ENCODE measurements at regions not wholly inside any gene's neighbourhood (a gene's known extent, or its start where the extent isn't known, plus 50 kb on each side); places are given as distances from the start of the nearest gene placed in this dataset.

GRCh38 chr20:24832518-24832917, 116.6 kb upstream of the CST7 start:
- no peak overlapping the region for H3K9ac ChIP-seq
- peaks cover 0 to 27% (median 9%) of the 10 kb centered on the region in 10 experiments; a peak in 12 of 20 replicates for H3K4me1 ChIP-seq
- no peaks in the 10 kb centered on the region for H4K20me1 ChIP-seq
- peaks cover 0 to 4% (median 0%) of the 10 kb centered on the region in 11 experiments; a peak in 4 of 22 replicates for H3K27me3 ChIP-seq
- H3K9me3 ChIP-seq (replicated peaks in 1 of 11), result peaks cover 0 to 11% (median 9%) of the 10 kb centered on the region in 11 experiments; a peak in 13 of 22 replicates
- H3K36me3 ChIP-seq, result no peaks in the 10 kb centered on the region
- no peak overlapping the region; a peak in 1 of 22 replicates for H3K4me2 ChIP-seq
- H3K27ac ChIP-seq, result no peak overlapping the region
- no peak for TF ChIP-seq Cebpa-rat (IDR thresholded peaks at IDR 0.05)
- no peak overlapping the region for H3K4me3 ChIP-seq

- H3K4me3 ChIP-seq, result no peak overlapping the region
- no peaks in the 10 kb centered on the region for H3K36me3 ChIP-seq
- peaks cover 2 to 38% (median 19%) of the 10 kb centered on the region in 10 experiments; a peak in 17 of 20 replicates for H3K4me1 ChIP-seq
- H3K27me3 ChIP-seq, result peaks cover 0 to 15% (median 0%) of the 10 kb centered on the region in 11 experiments; a peak in 6 of 22 replicates
- H4K20me1 ChIP-seq, result no peaks in the 10 kb centered on the region
- 0 out of 22 replicates have a peak overlapping the region, but pooled peaks of 1 of the 11 experiments have one; percentile 1 for H3K4me2 ChIP-seq
- TF ChIP-seq Cebpa-rat (IDR thresholded peaks at IDR 0.05), result no peak
- H3K9me3 ChIP-seq (replicated peaks in 1 of 11), result peaks cover 0 to 11% (median 9%) of the 10 kb centered on the region in 11 experiments; a peak in 13 of 22 replicates
- H3K9ac ChIP-seq, result no peak overlapping the region
- H3K27ac ChIP-seq, result no peak overlapping the region
Measured at GRCh38 chr20:24833592-24833991, 115.5 kb upstream of the CST7 start.

GRCh38 chr20:24834310-24834709, 114.8 kb upstream of the CST7 start:
- Histone ChIP-seq H3K9ac (no peak overlapping the region), H3K4me3 (no peak overlapping the region), H3K27me3 (peaks cover 0 to 22% (median 0%) of the 10 kb centered on the region in 11 experiments; a peak in 6 of 22 replicates), H3K4me2 (no peak overlapping the region), H4K20me1 (no peaks in the 10 kb centered on the region), H3K27ac (no peak overlapping the region), H3K9me3 (replicated peaks in 1 of 11) (peaks cover 0 to 11% (median 9%) of the 10 kb centered on the region in 11 experiments; a peak in 13 of 22 replicates), H3K4me1 (peaks cover 5 to 45% (median 27%) of the 10 kb centered on the region in 10 experiments; a peak in 17 of 20 replicates), H3K36me3 (no peaks in the 10 kb centered on the region)
- no peak for TF ChIP-seq Cebpa-rat (IDR thresholded peaks at IDR 0.05)

GRCh38 chr20:24835195-24835594, 113.9 kb upstream of the CST7 start:
- Histone ChIP-seq H3K4me2 (no peak overlapping the region), H3K36me3 (no peaks in the 10 kb centered on the region), H3K27me3 (peaks cover 0 to 30% (median 0%) of the 10 kb centered on the region in 11 experiments; a peak in 8 of 22 replicates), H3K4me1 (peaks cover 5 to 43% (median 27%) of the 10 kb centered on the region in 10 experiments; a peak in 17 of 20 replicates), H3K9me3 (replicated peaks in 1 of 11) (peaks cover 0 to 11% (median 9%) of the 10 kb centered on the region in 11 experiments; a peak in 13 of 22 replicates), H3K9ac (no peak overlapping the region), H3K4me3 (no peak overlapping the region), H3K27ac (no peak overlapping the region), H4K20me1 (no peaks in the 10 kb centered on the region)
- no peak for TF ChIP-seq Cebpa-rat (IDR thresholded peaks at IDR 0.05)

- Histone ChIP-seq H3K4me1 (peaks cover 5 to 43% (median 25%) of the 10 kb centered on the region in 10 experiments; a peak in 17 of 20 replicates), H3K27me3 (peaks cover 0 to 39% (median 0%) of the 10 kb centered on the region in 11 experiments; a peak in 8 of 22 replicates), H3K4me3 (no peak overlapping the region), H4K20me1 (no peaks in the 10 kb centered on the region), H3K36me3 (no peaks in the 10 kb centered on the region), H3K9me3 (replicated peaks in 1 of 11) (peaks cover 0 to 7% (median 3%) of the 10 kb centered on the region in 11 experiments; a peak in 13 of 22 replicates), H3K27ac (no peak overlapping the region), H3K9ac (no peak overlapping the region), H3K4me2 (no peak overlapping the region)
- TF ChIP-seq Cebpa-rat (IDR thresholded peaks at IDR 0.05), result no peak
Measured at GRCh38 chr20:24836041-24836533, 113.0 kb upstream of the CST7 start.

GRCh38 chr20:24836661-24837299, 112.3 kb upstream of the CST7 start:
- Histone ChIP-seq H3K4me3 (no peak overlapping the region), H3K9me3 (replicated peaks in 1 of 11) (peaks cover 0 to 3% (median 0%) of the 10 kb centered on the region in 11 experiments; a peak in 1 of 22 replicates), H3K36me3 (no peaks in the 10 kb centered on the region), H3K27me3 (peaks cover 0 to 40% (median 0%) of the 10 kb centered on the region in 11 experiments; a peak in 8 of 22 replicates), H3K9ac (no peak overlapping the region), H3K27ac (no peak overlapping the region), H4K20me1 (no peaks in the 10 kb centered on the region), H3K4me2 (peak overlapping the region in 2 of 11 experiments; percentile 67 to 70; a peak in 1 of 22 replicates), H3K4me1 (peaks cover 8 to 38% (median 23%) of the 10 kb centered on the region in 10 experiments)
- TF ChIP-seq Cebpa-rat (IDR thresholded peaks at IDR 0.05), result no peak

- peaks cover 0 to 9% (median 0%) of the 10 kb centered on the region in 11 experiments; a peak in 4 of 22 replicates for H4K20me1 ChIP-seq
- H3K4me3 ChIP-seq, result no peak overlapping the region
- H3K4me1 ChIP-seq, result peaks cover 19 to 49% (median 35%) of the 10 kb centered on the region in 10 experiments
- H3K27me3 ChIP-seq, result peaks cover 0 to 48% (median 0%) of the 10 kb centered on the region in 11 experiments; a peak in 8 of 22 replicates
- no peak overlapping the region for H3K9ac ChIP-seq
- TF ChIP-seq Cebpa-rat (IDR thresholded peaks at IDR 0.05), result no peak
- no peaks in the 10 kb centered on the region for H3K36me3 ChIP-seq
- no peak overlapping the region for H3K27ac ChIP-seq
- H3K4me2 ChIP-seq, result peak overlapping the region in 9 of 11 experiments; percentile 10 to 70 (median 59); a peak in 18 of 22 replicates
- H3K9me3 ChIP-seq (replicated peaks in 1 of 11), result no peaks in the 10 kb centered on the region
Measured at GRCh38 chr20:24837781-24838450, 111.2 kb upstream of the CST7 start.

- Histone ChIP-seq H3K9me3 (replicated peaks in 1 of 11) (no peaks in the 10 kb centered on the region), H3K27me3 (peaks cover 0 to 48% (median 0%) of the 10 kb centered on the region in 11 experiments; a peak in 8 of 22 replicates), H3K4me1 (peaks cover 25 to 52% (median 42%) of the 10 kb centered on the region in 10 experiments), H3K36me3 (no peaks in the 10 kb centered on the region), H3K4me3 (no peak overlapping the region), H4K20me1 (peaks cover 0 to 13% (median 0%) of the 10 kb centered on the region in 11 experiments; a peak in 4 of 22 replicates), H3K4me2 (peak overlapping the region in 10 of 11 experiments; percentile 10 to 70 (median 57); a peak in 19 of 22 replicates), H3K27ac (no peak overlapping the region), H3K9ac (no peak overlapping the region)
- TF ChIP-seq Cebpa-rat (IDR thresholded peaks at IDR 0.05), result no peak
Measured at GRCh38 chr20:24838546-24839535, 110.2 kb upstream of the CST7 start.

Data from BLaER1 treated with 17β-estradiol and CSF1 and Interleukin-3, amounts not matched to agents 10 nM and 100 nM (cell line).